DOHH2 (cell line): ENCODE measurements at regions not wholly inside any gene's neighbourhood (a gene's known extent, or its start where the extent isn't known, plus 50 kb on each side); places are given as distances from the start of the nearest gene placed in this dataset.

Source experiments
- EZH2phosphoT487 ChIP-seq: fragments of 200-600 bp; sonication (generic); IDR thresholded peaks from 2 replicates; pipeline ENCODE4 v1.6.1; 2017; ENCODE audit warnings: borderline replicate concordance, mild to moderate bottlenecking, antibody characterized with exemption, low read length, moderate library complexity, mixed read lengths
- TF ChIP-seq, protein P1 (sequence below): fragments of 200-600 bp; sonication (generic); IDR thresholded peaks from one replicate; pipeline ENCODE4 v1.5.1; 2014; ENCODE audit warnings: antibody characterized with exemption, mild to moderate bottlenecking, low read depth, low read length; ENCODE audit not compliant: poor library complexity, severe bottlenecking

DNA sequence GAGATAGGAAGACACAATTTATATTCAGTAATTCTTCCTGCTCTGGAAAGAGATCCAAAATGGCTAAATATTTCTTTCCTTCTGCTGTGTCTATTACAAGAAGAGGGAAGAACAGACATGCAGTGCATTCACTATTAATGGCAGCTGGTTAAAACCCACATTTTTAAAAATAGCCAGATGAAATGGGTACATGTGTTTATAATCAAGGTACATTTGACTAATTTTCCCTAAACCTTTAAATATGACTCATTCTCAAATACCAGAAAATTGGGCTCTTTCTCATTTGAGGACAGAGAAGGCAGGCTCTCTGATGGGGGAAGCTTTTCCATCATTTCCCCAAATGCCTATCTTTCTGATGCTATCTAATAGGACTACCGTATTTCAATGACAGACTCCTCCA lies 215.7 kb upstream of the HABP2 start:
- TF ChIP-seq, protein P1, sequence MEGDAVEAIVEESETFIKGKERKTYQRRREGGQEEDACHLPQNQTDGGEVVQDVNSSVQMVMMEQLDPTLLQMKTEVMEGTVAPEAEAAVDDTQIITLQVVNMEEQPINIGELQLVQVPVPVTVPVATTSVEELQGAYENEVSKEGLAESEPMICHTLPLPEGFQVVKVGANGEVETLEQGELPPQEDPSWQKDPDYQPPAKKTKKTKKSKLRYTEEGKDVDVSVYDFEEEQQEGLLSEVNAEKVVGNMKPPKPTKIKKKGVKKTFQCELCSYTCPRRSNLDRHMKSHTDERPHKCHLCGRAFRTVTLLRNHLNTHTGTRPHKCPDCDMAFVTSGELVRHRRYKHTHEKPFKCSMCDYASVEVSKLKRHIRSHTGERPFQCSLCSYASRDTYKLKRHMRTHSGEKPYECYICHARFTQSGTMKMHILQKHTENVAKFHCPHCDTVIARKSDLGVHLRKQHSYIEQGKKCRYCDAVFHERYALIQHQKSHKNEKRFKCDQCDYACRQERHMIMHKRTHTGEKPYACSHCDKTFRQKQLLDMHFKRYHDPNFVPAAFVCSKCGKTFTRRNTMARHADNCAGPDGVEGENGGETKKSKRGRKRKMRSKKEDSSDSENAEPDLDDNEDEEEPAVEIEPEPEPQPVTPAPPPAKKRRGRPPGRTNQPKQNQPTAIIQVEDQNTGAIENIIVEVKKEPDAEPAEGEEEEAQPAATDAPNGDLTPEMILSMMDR, result no peak
- TF ChIP-seq EZH2phosphoT487, result no peak
